HG02852 (cell line): ENCODE measurements at regions not wholly inside any gene's neighbourhood (a gene's known extent, or its start where the extent isn't known, plus 50 kb on each side); places are given as distances from the start of the nearest gene placed in this dataset.

Source experiments
- ATAC-seq: cut with Tn5 transposase; IDR thresholded peaks from one replicate; pipeline ENCODE4 v1.9.1; 2021; ENCODE audit warnings: mild to moderate bottlenecking, moderate library complexity; ENCODE audit not compliant: unreplicated experiment

GRCh38 chr1:69123486-69123885 lies 444.2 kb upstream of the LRRC7 start:
- ATAC-seq = no peak

GRCh38 chr1:69126796-69127195 lies 440.9 kb upstream of the LRRC7 start:
- no peak for ATAC-seq

- no peak for ATAC-seq
Observed at GRCh38 chr1:69128204-69128603, 439.5 kb upstream of the LRRC7 start.

GRCh38 chr1:69129538-69129937 lies 438.2 kb upstream of the LRRC7 start:
- no peak for ATAC-seq

- no peak for ATAC-seq
Observed at GRCh38 chr1:69138172-69138571, 429.6 kb upstream of the LRRC7 start.

- no peak for ATAC-seq
Observed at GRCh38 chr1:69139007-69139406, 428.7 kb upstream of the LRRC7 start.

- ATAC-seq = no peak
Observed at GRCh38 chr1:69146303-69146702, 421.4 kb upstream of the LRRC7 start.

GRCh38 chr1:69148731-69149130 lies 419.0 kb upstream of the LRRC7 start:
- ATAC-seq = no peak

- no peak for ATAC-seq
Observed at GRCh38 chr1:69157046-69157756, 410.5 kb upstream of the LRRC7 start.

GRCh38 chr1:69163241-69163640 lies 404.5 kb upstream of the LRRC7 start:
- no peak for ATAC-seq

GRCh38 chr1:69163779-69164178 lies 403.9 kb upstream of the LRRC7 start:
- ATAC-seq = no peak

- ATAC-seq = no peak
Observed at GRCh38 chr1:69167876-69168275, 399.8 kb upstream of the LRRC7 start.

- no peak for ATAC-seq
Observed at GRCh38 chr1:69171248-69171647, 396.5 kb upstream of the LRRC7 start.

GRCh38 chr1:69172003-69173000 lies 395.4 kb upstream of the LRRC7 start:
- no peak for ATAC-seq

- ATAC-seq = no peak
Observed at GRCh38 chr1:69175053-69175452, 392.7 kb upstream of the LRRC7 start.

- no peak for ATAC-seq
Observed at GRCh38 chr1:69180358-69180757, 387.4 kb upstream of the LRRC7 start.

GRCh38 chr1:69185378-69185777 lies 382.3 kb upstream of the LRRC7 start:
- ATAC-seq = no peak

GRCh38 chr1:69191335-69191734 lies 376.4 kb upstream of the LRRC7 start:
- ATAC-seq = no peak

GRCh38 chr1:69195136-69195535 lies 372.6 kb upstream of the LRRC7 start:
- ATAC-seq = no peak

GRCh38 chr1:69196071-69196470 lies 371.7 kb upstream of the LRRC7 start:
- ATAC-seq = no peak

- no peak for ATAC-seq
Observed at GRCh38 chr1:69197816-69198215, 369.9 kb upstream of the LRRC7 start.

- no peak for ATAC-seq
Observed at GRCh38 chr1:69201716-69202115, 366.0 kb upstream of the LRRC7 start.
